ENCODE measurements at regions not wholly inside any gene's neighbourhood (a gene's known extent, or its start where the extent isn't known, plus 50 kb on each side); places are given as distances from the start of the nearest gene placed in this dataset.

- DNase-seq (ENCODE audit: low spot score), result no peak
Observed at GRCh38 chr1:2971101-2971501, 50.2 kb upstream of the ACTRT2 start.
